HEK293T (cell line): ENCODE measurements at regions not wholly inside any gene's neighbourhood (a gene's known extent, or its start where the extent isn't known, plus 50 kb on each side); places are given as distances from the start of the nearest gene placed in this dataset.

Experiments
- BHLHE40 ChIP-seq: fragments of 450-650 bp; IDR thresholded peaks from 2 replicates; pipeline ENCODE4 v1.6.1; 2016; ENCODE audit warnings: mild to moderate bottlenecking, moderate library complexity, borderline replicate concordance
- FOXA1 ChIP-seq: fragments of 450-650 bp; IDR thresholded peaks from 2 replicates; pipeline ENCODE4 v1.6.1; 2016; ENCODE audit warnings: mild to moderate bottlenecking
- FOXK2 ChIP-seq: fragments of 450-650 bp; IDR thresholded peaks from 2 replicates; pipeline ENCODE4 v1.6.1; 2016; ENCODE audit warnings: mild to moderate bottlenecking
- SP1 ChIP-seq: fragments of 450-650 bp; IDR thresholded peaks from 2 replicates; pipeline ENCODE4 v1.6.1; 2017
- SUZ12 ChIP-seq: fragments of 450-650 bp; IDR thresholded peaks from 2 replicates; pipeline ENCODE4 v1.6.1; 2016; ENCODE audit warnings: mild to moderate bottlenecking

DNA sequence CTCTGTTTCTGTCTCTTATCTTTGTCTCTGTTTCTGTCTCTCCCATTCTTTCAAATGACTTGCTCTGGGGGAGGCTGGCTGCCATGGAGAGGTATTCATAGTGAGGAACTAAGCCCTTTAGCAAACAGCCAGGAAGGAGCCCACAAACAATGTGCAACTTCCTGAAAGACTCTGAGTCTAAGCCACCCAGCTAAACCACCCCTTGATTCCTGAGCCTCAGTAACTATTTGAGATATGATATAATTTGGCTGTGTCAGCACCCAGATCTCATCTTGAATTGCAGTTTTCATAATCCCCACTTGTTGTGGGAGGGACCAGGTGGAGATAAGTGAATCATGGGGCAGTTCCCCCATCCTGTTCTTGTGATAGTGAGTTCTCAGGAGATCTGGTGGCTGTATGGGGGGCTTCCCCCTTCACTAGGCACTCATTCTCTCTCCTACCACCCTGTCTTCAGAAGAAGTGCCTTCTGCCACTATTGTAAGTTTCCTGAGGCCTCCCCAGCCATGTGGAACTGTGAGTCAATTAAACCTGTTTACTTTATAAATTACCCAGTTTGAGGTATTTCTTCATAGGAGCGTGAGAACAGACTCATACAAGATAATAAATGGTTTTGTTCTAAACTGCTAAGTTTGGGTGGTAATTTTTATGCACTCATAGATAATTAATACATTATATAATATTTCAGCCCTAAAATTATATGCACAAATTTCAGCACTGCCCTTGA, 121.2 kb upstream of the FOXP2 start:
- no peak for TF ChIP-seq FOXA1
- no peak for TF ChIP-seq SP1
- no peak for TF ChIP-seq BHLHE40
- no peak for TF ChIP-seq FOXK2
- TF ChIP-seq SUZ12, result no peak
